BJ (cell line): ENCODE measurements at regions not wholly inside any gene's neighbourhood (a gene's known extent, or its start where the extent isn't known, plus 50 kb on each side); places are given as distances from the start of the nearest gene placed in this dataset.

Experiments used
- CTCF ChIA-PET: fragments of 350-600 bp; formaldehyde crosslinking; extraction: SDS; loops from one replicate; lab custom pipeline; 2021; ENCODE audit warnings: antibody characterized with exemption, inconsistent platforms; lab: Yijun Ruan, JAX
- POLR2A ChIA-PET: fragments of 300-600 bp; sonication (Branson Sonifier 250); formaldehyde crosslinking; extraction: SDS; loops from one replicate; lab custom pipeline; 2021; ENCODE audit warnings: antibody characterized with exemption; lab: Charles Lee
- DNase-seq: peaks from one replicate; pipeline ENCODE4 v3.0.0-alpha.2; 2011; ENCODE audit warnings: low read depth
- H3K27me3 ChIP-seq: 2 replicates; pipeline ENCODE4 v1.6.0; 2011; ENCODE audit warnings: low read length; ENCODE audit not compliant: control insufficient read depth, insufficient read depth
- H3K36me3 ChIP-seq: 2 replicates; pipeline ENCODE4 v1.5.1; 2011; ENCODE audit warnings: low read length; ENCODE audit not compliant: control insufficient read depth, insufficient read depth
- H3K4me3 ChIP-seq: 2 replicates; pipeline ENCODE4 v1.5.1; 2011; ENCODE audit warnings: low read depth, mild to moderate bottlenecking, control low read depth, low read length
- CTCF ChIP-seq: IDR thresholded peaks from 2 replicates; pipeline ENCODE4 v1.5.1; 2011; ENCODE audit warnings: low read depth, mild to moderate bottlenecking, control low read depth, inconsistent platforms, low read length, moderate library complexity; ENCODE audit not compliant: insufficient read depth

GRCh38 chr2:13950761-13951160, 681.8 kb upstream of the LRATD1 start:
- H3K4me3 ChIP-seq: no peak overlapping the region
- ChIA-PET POLR2A (no interaction called here), CTCF (no interaction called here)
- no peak for TF ChIP-seq CTCF
- DNase-seq: no peak
- H3K27me3 ChIP-seq: no peaks in the 10 kb centered on the region
- H3K36me3 ChIP-seq: no peaks in the 10 kb centered on the region

- no peak for TF ChIP-seq CTCF
- Histone ChIP-seq H3K36me3 (no peaks in the 10 kb centered on the region), H3K27me3 (no peaks in the 10 kb centered on the region), H3K4me3 (no peak overlapping the region)
- CTCF ChIA-PET: no interaction called here
- DNase-seq: no peak
- POLR2A ChIA-PET: no interaction called here
Measured at GRCh38 chr2:13968811-13969210, 663.7 kb upstream of the LRATD1 start.

- DNase-seq: no peak
- H3K27me3 ChIP-seq: no peaks in the 10 kb centered on the region
- no peak for TF ChIP-seq CTCF
- H3K4me3 ChIP-seq: no peak overlapping the region
- ChIA-PET CTCF (no interaction called here), POLR2A (no interaction called here)
- H3K36me3 ChIP-seq: no peaks in the 10 kb centered on the region
Measured at GRCh38 chr2:13986119-13986720, 646.3 kb upstream of the LRATD1 start.

- ChIA-PET CTCF (no interaction called here), POLR2A (no interaction called here)
- DNase-seq: no peak
- no peaks in the 10 kb centered on the region for H3K27me3 ChIP-seq
- H3K36me3 ChIP-seq: no peaks in the 10 kb centered on the region
- H3K4me3 ChIP-seq: no peak overlapping the region
- no peak for TF ChIP-seq CTCF
Measured at GRCh38 chr2:13996527-13996926, 636.0 kb upstream of the LRATD1 start.

GRCh38 chr2:14011190-14011589, 621.3 kb upstream of the LRATD1 start:
- TF ChIP-seq CTCF: no peak
- CTCF ChIA-PET: interaction anchor here (1.1 kb wide), 1 partner anchor 10 kb away, joined by 4 read pairs; no protein-coding TSS in a partner anchor

More at GRCh38 chr2:14011190-14011589, 621.3 kb upstream of the LRATD1 start:
- Histone ChIP-seq H3K36me3 (no peaks in the 10 kb centered on the region), H3K27me3 (no peaks in the 10 kb centered on the region), H3K4me3 (no peak overlapping the region)
- no peak for DNase-seq
- POLR2A ChIA-PET: no interaction called here
